H1 (cell line): ENCODE measurements at regions not wholly inside any gene's neighbourhood (a gene's known extent, or its start where the extent isn't known, plus 50 kb on each side); places are given as distances from the start of the nearest gene placed in this dataset.

Experiments used
- CTCF ChIA-PET: fragments of 300-600 bp; sonication (Branson Sonifier 250); formaldehyde crosslinking; loops from one replicate; lab custom pipeline; 2021; ENCODE audit not compliant: partially characterized antibody; lab: Charles Lee
- POLR2A ChIA-PET: fragments of 300-600 bp; sonication (Branson Sonifier 250); formaldehyde crosslinking; loops from one replicate; lab custom pipeline; 2021; ENCODE audit warnings: inconsistent platforms; ENCODE audit not compliant: partially characterized antibody; lab: Charles Lee
- DNase-seq, 2 experiments: peaks; one replicate each; pipeline versions ENCODE4 v3.0.0 to v3.0.0-alpha.2; 2010 to 2022; ENCODE audit warnings: low spot score in 2 of 2, low read depth in 1 of 2, mixed read lengths in 1 of 2
- FAIRE-seq: peaks from 2 replicates; lab custom pipeline; 2011; peaks lifted over from hg19 to GRCh38; lab: Jason Lieb, UNC
- H2AFZ ChIP-seq: 2 replicates; pipeline ENCODE4 v1.8.1; 2012; ENCODE audit warnings: low read length, inconsistent platforms
- H2AK5ac ChIP-seq: 2 replicates; pipeline ENCODE4 v1.6.1; 2013; ENCODE audit warnings: low read depth, low read length
- H2BK120ac ChIP-seq: replicated peaks from 2 replicates; pipeline ENCODE3; 2013; ENCODE audit warnings: low read depth, low read length, inconsistent platforms
- H2BK12ac ChIP-seq: 2 replicates; pipeline ENCODE4 v1.6.1; 2013; ENCODE audit warnings: low read depth, low read length
- H2BK15ac ChIP-seq: 2 replicates; pipeline ENCODE4 v1.6.1; 2013; ENCODE audit warnings: low read length
- H2BK20ac ChIP-seq: 2 replicates; pipeline ENCODE4 v1.6.1; 2013; ENCODE audit warnings: low read length
- H2BK5ac ChIP-seq: 2 replicates; pipeline ENCODE4 v1.6.1; 2013; ENCODE audit warnings: low read depth, low read length
- H3K14ac ChIP-seq: 2 replicates; pipeline ENCODE4 v1.6.1; 2013; ENCODE audit warnings: inconsistent platforms; ENCODE audit not compliant: insufficient read length
- H3K18ac ChIP-seq: 2 replicates; pipeline ENCODE4 v1.6.1; 2013; ENCODE audit warnings: low read length; ENCODE audit errors: extremely low read depth
- H3K23ac ChIP-seq: 2 replicates; pipeline ENCODE4 v1.6.1; 2013; ENCODE audit warnings: inconsistent platforms; ENCODE audit not compliant: insufficient read length
- H3K23me2 ChIP-seq: 2 replicates; pipeline ENCODE4 v1.6.1; 2013; ENCODE audit warnings: low read depth, low read length
- H3K27ac ChIP-seq: 2 replicates; pipeline ENCODE4 v1.6.1; 2011; ENCODE audit warnings: low read depth, low read length, inconsistent platforms
- H3K27me3 ChIP-seq, 4 experiments: replicated peaks in 1 of 4; 1 replicate in 1 of 4; 2 replicates in 3 of 4; pipeline versions ENCODE4 v1.6.1 to v1.8.1; 2011 to 2013; ENCODE audit warnings: low read length in 3 of 4, mild to moderate bottlenecking in 3 of 4, inconsistent platforms in 2 of 4, mixed read lengths in 2 of 4, moderate library complexity in 1 of 4; ENCODE audit not compliant: control insufficient read depth in 3 of 4, insufficient read depth in 3 of 4; ENCODE audit errors: extremely low read depth in 1 of 4
- H3K36me3 ChIP-seq, 4 experiments: 2 replicates each; pipeline versions ENCODE4 v1.6.1 to v1.8.1; 2011 to 2013; ENCODE audit warnings: mild to moderate bottlenecking in 4 of 4, low read length in 3 of 4, moderate library complexity in 2 of 4, control low read depth in 1 of 4, inconsistent platforms in 1 of 4; ENCODE audit not compliant: insufficient read depth in 4 of 4, control insufficient read depth in 2 of 4
- H3K4ac ChIP-seq: replicated peaks from 2 replicates; pipeline ENCODE3; 2013; ENCODE audit warnings: low read length, low read depth, mixed read lengths, inconsistent platforms; ENCODE audit not compliant: insufficient read length
- H3K4me1 ChIP-seq, 4 experiments: replicated peaks in 1 of 4; 1 replicate in 1 of 4; 2 replicates in 3 of 4; pipeline versions ENCODE4 v1.6.1 to v1.8.1; 2011 to 2013; ENCODE audit warnings: low read length in 3 of 4, inconsistent platforms in 2 of 4, mixed read lengths in 1 of 4; ENCODE audit not compliant: insufficient read depth in 4 of 4, control insufficient read depth in 3 of 4
- H3K4me2 ChIP-seq, 2 experiments: 2 replicates each; pipeline versions ENCODE4 v1.6.1 to v1.8.1; 2011 to 2013; ENCODE audit warnings: low read depth in 2 of 2, low read length in 2 of 2, control low read depth in 1 of 2, inconsistent platforms in 1 of 2, mild to moderate bottlenecking in 1 of 2; ENCODE audit not compliant: insufficient read depth in 1 of 2
- H3K4me3 ChIP-seq, 4 experiments: fragments of 200-600, 300-600 bp in 1 of 4; sonication (generic), shearing (Covaris generic), sonication (Bioruptor Twin) in 1 of 4; 2 replicates each; pipeline versions ENCODE4 v1.5.1 to v1.8.1; 2011 to 2016; ENCODE audit warnings: low read length in 4 of 4, low read depth in 3 of 4, control low read depth in 2 of 4, inconsistent platforms in 2 of 4, mild to moderate bottlenecking in 2 of 4, mixed read lengths in 1 of 4, moderate library complexity in 1 of 4; ENCODE audit not compliant: insufficient read depth in 2 of 4; ENCODE audit errors: extremely low read depth in 1 of 4
- H3K56ac ChIP-seq: replicated peaks from 2 replicates; pipeline ENCODE3; 2013; ENCODE audit warnings: low read depth, mild to moderate bottlenecking, mixed read lengths, low read length, inconsistent platforms; ENCODE audit not compliant: insufficient read length
- H3K79me1 ChIP-seq: 2 replicates; pipeline ENCODE4 v1.6.1; 2013; ENCODE audit warnings: low read depth, low read length, control low read depth
- H3K79me2 ChIP-seq, 2 experiments: 2 replicates each; pipeline versions ENCODE4 v1.6.1 to v1.8.1; 2012 to 2013; ENCODE audit warnings: low read length in 2 of 2, mild to moderate bottlenecking in 2 of 2, inconsistent platforms in 1 of 2; ENCODE audit not compliant: insufficient read depth in 2 of 2, control insufficient read depth in 1 of 2
- H3K9ac ChIP-seq, 4 experiments: replicated peaks in 1 of 4; 1 replicate in 1 of 4; 2 replicates in 3 of 4; pipeline versions ENCODE4 v1.6.1 to v1.8.1; 2011 to 2013; ENCODE audit warnings: low read depth in 3 of 4, low read length in 3 of 4, control low read depth in 2 of 4, mild to moderate bottlenecking in 2 of 4, moderate library complexity in 2 of 4, inconsistent platforms in 1 of 4; ENCODE audit errors: extremely low read depth in 1 of 4
- H3K9me3 ChIP-seq, 2 experiments: 2 replicates each; pipeline versions ENCODE4 v1.6.1 to v1.8.1; 2012 to 2013; ENCODE audit warnings: mild to moderate bottlenecking in 2 of 2, moderate library complexity in 2 of 2, control low read depth in 1 of 2, inconsistent platforms in 1 of 2, low read depth in 1 of 2, low read length in 1 of 2, mixed read lengths in 1 of 2; ENCODE audit not compliant: insufficient read depth in 2 of 2
- H4K20me1 ChIP-seq, 2 experiments: replicated peaks in 1 of 2; 2 replicates each; pipeline versions ENCODE3 to v1.8.1; 2011 to 2013; ENCODE audit warnings: inconsistent platforms in 2 of 2, low read length in 2 of 2, mild to moderate bottlenecking in 1 of 2; ENCODE audit not compliant: insufficient read depth in 2 of 2, control insufficient read depth in 1 of 2
- H4K5ac ChIP-seq: 2 replicates; pipeline ENCODE4 v1.6.1; 2013; ENCODE audit warnings: low read length, low read depth, mixed read lengths, inconsistent platforms; ENCODE audit not compliant: insufficient read length
- H4K8ac ChIP-seq: 2 replicates; pipeline ENCODE4 v1.8.0; 2013; ENCODE audit warnings: mild to moderate bottlenecking, moderate library complexity, low read length, inconsistent platforms; ENCODE audit not compliant: insufficient read depth; ENCODE audit errors: extremely low read depth
- H4K91ac ChIP-seq: replicated peaks from 2 replicates; pipeline ENCODE3; 2013; ENCODE audit warnings: low read length, mixed read lengths, inconsistent platforms; ENCODE audit not compliant: insufficient read length
- BRCA1 ChIP-seq: IDR thresholded peaks from 2 replicates; pipeline ENCODE4 v1.6.1; 2012; ENCODE audit warnings: low read depth, low read length, improper control_type of control experiment
- CBX8 ChIP-seq: fragments of 300-800, 300-1000 bp; sonication (generic); IDR thresholded peaks from 2 replicates; pipeline ENCODE4 v1.7.1; 2016; ENCODE audit warnings: low read depth, low read length, borderline replicate concordance
- CREB1 ChIP-seq: IDR thresholded peaks from 2 replicates; pipeline ENCODE4 v1.6.1; 2012; ENCODE audit warnings: inconsistent platforms
- EZH2 ChIP-seq: fragments of 200-600 bp; sonication (generic); IDR thresholded peaks from 2 replicates; pipeline ENCODE4 v1.7.1; 2012; ENCODE audit warnings: low read depth, mild to moderate bottlenecking, moderate library complexity, low read length, inconsistent platforms; ENCODE audit not compliant: severe bottlenecking
- JUN ChIP-seq: IDR thresholded peaks from 2 replicates; pipeline ENCODE4 v1.6.1; 2011; ENCODE audit warnings: low read depth, mild to moderate bottlenecking, improper control_type of control experiment, low read length
- KDM1A ChIP-seq: fragments of 200-600, 300-600 bp; sonication (generic); IDR thresholded peaks from 2 replicates; pipeline ENCODE4 v1.7.1; 2016; ENCODE audit warnings: mild to moderate bottlenecking, low read length, borderline replicate concordance
- PHF8 ChIP-seq: fragments of 200-600 bp; sonication (generic); conservative IDR thresholded peaks from 2 replicates; pipeline ENCODE4 v1.7.1; 2012; ENCODE audit warnings: low read depth, mild to moderate bottlenecking, inconsistent platforms, low read length, moderate library complexity
- POLR2AphosphoS5 ChIP-seq: IDR thresholded peaks from 2 replicates; pipeline ENCODE4 v1.6.1; 2011; ENCODE audit warnings: low read depth, low read length
- SIX5 ChIP-seq: IDR thresholded peaks from 2 replicates; pipeline ENCODE4 v1.6.1; 2011; ENCODE audit warnings: mild to moderate bottlenecking, low read depth, low read length
- SP4 ChIP-seq: IDR thresholded peaks from 2 replicates; pipeline ENCODE4 v1.6.1; 2012; ENCODE audit warnings: low read length, inconsistent platforms
- TAF1 ChIP-seq: IDR thresholded peaks from 2 replicates; pipeline ENCODE4 v1.6.1; 2011; ENCODE audit warnings: mild to moderate bottlenecking, low read depth, low read length
- WGBS, 2 experiments: shearing (Covaris generic) in 1 of 2; methylation state at CpG; one replicate each; pipeline versions ENCODE4 v1.1.6 to v1.1.7; 2013 to 2015; ENCODE audit warnings: low lambda C conversion rate in 2 of 2, mixed read lengths in 2 of 2, inconsistent platforms in 1 of 2, low coverage in 1 of 2, missing lambda C conversion rate in 1 of 2; ENCODE audit not compliant: insufficient replicate concordance in 2 of 2, insufficient coverage in 1 of 2, insufficient read length in 1 of 2; ENCODE audit errors: extremely low coverage in 1 of 2, missing lambda C conversion rate in 1 of 2; 5-methylcytosine and 5-hydroxymethylcytosine counted together
- TF ChIP-seq, protein P1 (sequence below): IDR thresholded peaks from 2 replicates; pipeline ENCODE4 v1.6.1; 2012; ENCODE audit warnings: low read length, inconsistent platforms
- TF ChIP-seq, protein P2 (sequence below): IDR thresholded peaks from 2 replicates; pipeline ENCODE4 v1.6.1; 2011; ENCODE audit warnings: low read length, improper control_type of control experiment

DNA sequence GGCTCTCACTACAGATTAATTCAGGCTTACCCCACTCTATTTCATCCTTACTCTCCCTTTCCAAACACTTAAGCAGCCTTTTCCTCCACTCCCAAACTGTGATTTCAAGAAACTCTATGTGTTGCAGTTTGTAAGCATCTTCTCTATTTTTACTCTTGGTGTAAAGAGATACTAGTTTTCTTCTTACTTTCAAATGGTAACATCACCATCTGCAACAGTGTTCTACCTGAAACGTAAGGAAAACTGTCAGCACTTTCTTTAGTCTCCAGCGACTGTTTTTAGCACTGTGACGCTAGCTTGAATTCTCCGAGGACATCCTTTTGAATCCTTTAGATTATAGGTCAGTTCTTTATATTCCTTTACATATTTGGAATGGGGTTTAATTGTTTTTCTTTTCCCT lies 335.2 kb downstream of the PDGFC start:
- no peak overlapping the region for H2BK12ac ChIP-seq
- H4K5ac ChIP-seq, result no peak overlapping the region
- peaks cover 0 to 3% (median 0%) of the 10 kb centered on the region in 4 experiments; a peak in 3 of 7 replicates for H3K4me1 ChIP-seq
- no peaks in the 10 kb centered on the region for H4K20me1 ChIP-seq
- no peak overlapping the region for H3K14ac ChIP-seq
- FAIRE-seq, result no peak
- H3K56ac ChIP-seq, result no peak overlapping the region
- H4K91ac ChIP-seq, result no peak overlapping the region
- H2AK5ac ChIP-seq, result no peak overlapping the region
- no peak overlapping the region for H3K27ac ChIP-seq
- H3K27me3 ChIP-seq, result no peaks in the 10 kb centered on the region
- ChIA-PET POLR2A (no interaction called here), CTCF (no interaction called here)
- H3K4me3 ChIP-seq, result no peak overlapping the region
- no peak overlapping the region for H3K4me2 ChIP-seq
- no peak overlapping the region for H2BK15ac ChIP-seq
- no peaks in the 10 kb centered on the region for H3K23me2 ChIP-seq
- no peaks in the 10 kb centered on the region for H3K9me3 ChIP-seq
- no peak for DNase-seq
- no peak overlapping the region for H3K18ac ChIP-seq
- H3K79me2 ChIP-seq, result no peaks in the 10 kb centered on the region
- no peak overlapping the region for H4K8ac ChIP-seq
- no peaks in the 10 kb centered on the region for H3K36me3 ChIP-seq
- no peak overlapping the region for H2BK20ac ChIP-seq
- H2AFZ ChIP-seq, result no peak overlapping the region
- no peak overlapping the region for H2BK5ac ChIP-seq
- no peak overlapping the region for H3K23ac ChIP-seq
- 96% methylated on average over 4 of the region's 4 CpGs; no CpG with 5 or more reads in 1 of the 2 experiments for WGBS, 2 experiments
- no peaks in the 10 kb centered on the region for H3K79me1 ChIP-seq
- H3K4ac ChIP-seq, result no peak overlapping the region
- H3K9ac ChIP-seq, result no peak overlapping the region
- no peak overlapping the region for H2BK120ac ChIP-seq
- no peak for TF ChIP-seq SIX5
- TF ChIP-seq, protein P1, sequence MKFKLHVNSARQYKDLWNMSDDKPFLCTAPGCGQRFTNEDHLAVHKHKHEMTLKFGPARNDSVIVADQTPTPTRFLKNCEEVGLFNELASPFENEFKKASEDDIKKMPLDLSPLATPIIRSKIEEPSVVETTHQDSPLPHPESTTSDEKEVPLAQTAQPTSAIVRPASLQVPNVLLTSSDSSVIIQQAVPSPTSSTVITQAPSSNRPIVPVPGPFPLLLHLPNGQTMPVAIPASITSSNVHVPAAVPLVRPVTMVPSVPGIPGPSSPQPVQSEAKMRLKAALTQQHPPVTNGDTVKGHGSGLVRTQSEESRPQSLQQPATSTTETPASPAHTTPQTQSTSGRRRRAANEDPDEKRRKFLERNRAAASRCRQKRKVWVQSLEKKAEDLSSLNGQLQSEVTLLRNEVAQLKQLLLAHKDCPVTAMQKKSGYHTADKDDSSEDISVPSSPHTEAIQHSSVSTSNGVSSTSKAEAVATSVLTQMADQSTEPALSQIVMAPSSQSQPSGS, result no peak
- TF ChIP-seq SP4, result no peak
- no peak for TF ChIP-seq EZH2
- TF ChIP-seq JUN, result no peak
- TF ChIP-seq, protein P2, sequence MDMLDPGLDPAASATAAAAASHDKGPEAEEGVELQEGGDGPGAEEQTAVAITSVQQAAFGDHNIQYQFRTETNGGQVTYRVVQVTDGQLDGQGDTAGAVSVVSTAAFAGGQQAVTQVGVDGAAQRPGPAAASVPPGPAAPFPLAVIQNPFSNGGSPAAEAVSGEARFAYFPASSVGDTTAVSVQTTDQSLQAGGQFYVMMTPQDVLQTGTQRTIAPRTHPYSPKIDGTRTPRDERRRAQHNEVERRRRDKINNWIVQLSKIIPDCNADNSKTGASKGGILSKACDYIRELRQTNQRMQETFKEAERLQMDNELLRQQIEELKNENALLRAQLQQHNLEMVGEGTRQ, result no peak
- TF ChIP-seq BRCA1, result no peak
- no peak for TF ChIP-seq KDM1A
- no peak for TF ChIP-seq POLR2AphosphoS5
- TF ChIP-seq CBX8, result no peak
- no peak for TF ChIP-seq CREB1
- TF ChIP-seq TAF1, result no peak
- no peak for TF ChIP-seq PHF8
